Astrocyte of the cerebellum (primary cell): ENCODE measurements at regions not wholly inside any gene's neighbourhood (a gene's known extent, or its start where the extent isn't known, plus 50 kb on each side); places are given as distances from the start of the nearest gene placed in this dataset.

ENCODE experiments used
- DNase-seq: peaks from one replicate; pipeline ENCODE4 v3.0.0-alpha.2; 2011; ENCODE audit warnings: low read depth
- H3K4me3 ChIP-seq: 2 replicates; pipeline ENCODE4 v1.5.1; 2011; ENCODE audit warnings: mild to moderate bottlenecking, low read depth, low read length, moderate library complexity
- CTCF ChIP-seq: IDR thresholded peaks from 2 replicates; pipeline ENCODE4 v1.5.1; 2012; ENCODE audit warnings: low read length, low read depth, moderate library complexity, mild to moderate bottlenecking; ENCODE audit errors: missing control alignments
- in situ Hi-C: cut with HindIII; loops from 2 replicates; pipeline ENCODE4 v1.10.0; 2017; ENCODE audit warnings: low sequenced_read_pairs

GRCh38 chr5:84634256-84634655 lies 249.6 kb upstream of the EDIL3 start:
- TF ChIP-seq CTCF: no peak
- peak; percentile 16 for DNase-seq
- in situ Hi-C loops: no loop called here
- H3K4me3 ChIP-seq: no peak overlapping the region

- no peak overlapping the region for H3K4me3 ChIP-seq
- no peak for TF ChIP-seq CTCF
- in situ Hi-C loops: no loop called here
- DNase-seq: no peak
Observed at GRCh38 chr5:84632418-84632817, 247.7 kb upstream of the EDIL3 start.

GRCh38 chr5:84628918-84629317 lies 244.2 kb upstream of the EDIL3 start:
- in situ Hi-C loops: no loop called here
- no peak overlapping the region for H3K4me3 ChIP-seq
- no peak for TF ChIP-seq CTCF
- no peak for DNase-seq

GRCh38 chr5:84623019-84623418 lies 238.3 kb upstream of the EDIL3 start:
- DNase-seq: no peak
- in situ Hi-C loops: no loop called here
- no peak overlapping the region for H3K4me3 ChIP-seq
- TF ChIP-seq CTCF: no peak

- no peak overlapping the region for H3K4me3 ChIP-seq
- TF ChIP-seq CTCF: no peak
- in situ Hi-C loops: no loop called here
- DNase-seq: no peak
Observed at GRCh38 chr5:84622461-84622860, 237.8 kb upstream of the EDIL3 start.

GRCh38 chr5:84618262-84618661 lies 233.6 kb upstream of the EDIL3 start:
- no peak for DNase-seq
- no peak overlapping the region for H3K4me3 ChIP-seq
- in situ Hi-C loops: no loop called here
- TF ChIP-seq CTCF: no peak

GRCh38 chr5:84614906-84615305 lies 230.2 kb upstream of the EDIL3 start:
- no peak for DNase-seq
- in situ Hi-C loops: no loop called here
- no peak for TF ChIP-seq CTCF
- H3K4me3 ChIP-seq: no peak overlapping the region
